CD8-positive, alpha-beta memory T cell (primary cell): ENCODE measurements at regions not wholly inside any gene's neighbourhood (a gene's known extent, or its start where the extent isn't known, plus 50 kb on each side); places are given as distances from the start of the nearest gene placed in this dataset.

Experiments
- CTCF ChIA-PET: fragments of 350-600 bp; sonication (Branson Sonifier 250); formaldehyde crosslinking; loops from one replicate; lab custom pipeline; 2021; ENCODE audit warnings: antibody characterized with exemption; lab: Charles Lee
- POLR2A ChIA-PET: fragments of 350-600 bp; sonication (Branson Sonifier 250); formaldehyde crosslinking; loops from one replicate; lab custom pipeline; 2021; ENCODE audit warnings: antibody characterized with exemption; lab: Charles Lee
- DNase-seq, 5 donors: peaks; one replicate each; pipeline versions ENCODE4 v3.0.0 to v3.0.0-alpha.2; 2020 to 2022; ENCODE audit warnings: mixed read lengths in 1 of 5
- H3K27ac ChIP-seq: one replicate; pipeline ENCODE4 v1.7.0; 2013; ENCODE audit warnings: low read depth, mild to moderate bottlenecking, low read length, moderate library complexity
- H3K27me3 ChIP-seq: 2 replicates; pipeline ENCODE4 v1.7.0; 2013; ENCODE audit warnings: low read length, mild to moderate bottlenecking; ENCODE audit not compliant: insufficient read depth, poor library complexity, severe bottlenecking
- H3K36me3 ChIP-seq: 2 replicates; pipeline ENCODE4 v1.7.0; 2013; ENCODE audit warnings: mild to moderate bottlenecking, low read length, moderate library complexity; ENCODE audit not compliant: insufficient read depth
- H3K4me1 ChIP-seq: 2 replicates; pipeline ENCODE4 v1.7.0; 2013; ENCODE audit warnings: mild to moderate bottlenecking, low read length, moderate library complexity; ENCODE audit not compliant: insufficient read depth
- H3K4me3 ChIP-seq: 2 replicates; pipeline ENCODE4 v1.7.0; 2013; ENCODE audit warnings: mild to moderate bottlenecking, low read length
- H3K9me3 ChIP-seq: 2 replicates; pipeline ENCODE4 v1.7.0; 2013; ENCODE audit warnings: mild to moderate bottlenecking, low read length
- H3K27ac Mint-ChIP-seq, 8 donors: one replicate each; pipeline ENCODE4 v1.8.0; 2020 to 2021; ENCODE audit warnings: mixed read lengths in 8 of 8, mild to moderate bottlenecking in 6 of 8, inconsistent platforms in 3 of 8, moderate library complexity in 3 of 8
- H3K27me3 Mint-ChIP-seq, 2 donors: one replicate each; pipeline ENCODE4 v1.8.0; 2020 to 2021; ENCODE audit warnings: mixed read lengths in 2 of 2, mild to moderate bottlenecking in 1 of 2, moderate library complexity in 1 of 2
- H3K36me3 Mint-ChIP-seq, 3 donors: one replicate each; pipeline ENCODE4 v1.8.0; 2020 to 2021; ENCODE audit warnings: mixed read lengths in 3 of 3, inconsistent platforms in 1 of 3, mild to moderate bottlenecking in 1 of 3
- H3K4me1 Mint-ChIP-seq, 3 donors: one replicate each; pipeline ENCODE4 v1.8.0; 2020 to 2021; ENCODE audit warnings: mixed read lengths in 3 of 3, inconsistent platforms in 1 of 3, mild to moderate bottlenecking in 1 of 3
- H3K4me3 Mint-ChIP-seq, 7 donors: one replicate each; pipeline ENCODE4 v1.8.0; 2020 to 2021; ENCODE audit warnings: mixed read lengths in 7 of 7, mild to moderate bottlenecking in 6 of 7, moderate library complexity in 4 of 7, inconsistent platforms in 2 of 7
- H3K9me3 Mint-ChIP-seq, 5 donors: one replicate each; pipeline ENCODE4 v1.8.0; 2020 to 2022; ENCODE audit warnings: mixed read lengths in 5 of 5, mild to moderate bottlenecking in 3 of 5, moderate library complexity in 2 of 5, inconsistent platforms in 1 of 5

- CTCF ChIA-PET = no interaction called here
- Mint-ChIP-seq H3K4me1 (no peaks in the 10 kb centered on the region), H3K27ac (no peak overlapping the region), H3K4me3 (no peak overlapping the region), H3K36me3 (no peaks in the 10 kb centered on the region), H3K9me3 (peaks cover 3 to 15% (median 6%) of the 10 kb centered on the region in 5 donors), H3K27me3 (no peaks in the 10 kb centered on the region)
- DNase-seq = no peak
- POLR2A ChIA-PET = no interaction called here
- H3K27me3 ChIP-seq = no peaks in the 10 kb centered on the region
- H3K9me3 ChIP-seq = no peaks in the 10 kb centered on the region
- no peak overlapping the region for H3K4me3 ChIP-seq
- H3K27ac ChIP-seq = no peak overlapping the region
- no peaks in the 10 kb centered on the region for H3K4me1 ChIP-seq
- H3K36me3 ChIP-seq = no peaks in the 10 kb centered on the region
These were observed 1505.8 kb upstream of the SPRY2 start for GRCh38 chr13:81846771-81847170.

- Mint-ChIP-seq H3K4me1 (no peaks in the 10 kb centered on the region), H3K4me3 (no peak overlapping the region), H3K27me3 (no peaks in the 10 kb centered on the region), H3K9me3 (peaks cover 0 to 27% (median 3%) of the 10 kb centered on the region in 5 donors), H3K27ac (no peak overlapping the region), H3K36me3 (no peaks in the 10 kb centered on the region)
- no peaks in the 10 kb centered on the region for H3K9me3 ChIP-seq
- ChIA-PET POLR2A (no interaction called here), CTCF (no interaction called here)
- no peaks in the 10 kb centered on the region for H3K27me3 ChIP-seq
- no peak for DNase-seq
- H3K4me3 ChIP-seq = no peak overlapping the region
- H3K27ac ChIP-seq = no peak overlapping the region
- no peaks in the 10 kb centered on the region for H3K4me1 ChIP-seq
- no peaks in the 10 kb centered on the region for H3K36me3 ChIP-seq
These were observed 1480.3 kb upstream of the SPRY2 start for GRCh38 chr13:81821259-81821658.

- no peaks in the 10 kb centered on the region for H3K27me3 Mint-ChIP-seq
- no peaks in the 10 kb centered on the region for H3K36me3 ChIP-seq
- POLR2A ChIA-PET = no interaction called here
- no peak overlapping the region for H3K4me3 Mint-ChIP-seq
- H3K27ac ChIP-seq = no peak overlapping the region
- no peaks in the 10 kb centered on the region for H3K36me3 Mint-ChIP-seq
- no peaks in the 10 kb centered on the region for H3K4me1 Mint-ChIP-seq
- no peak for DNase-seq
- no peaks in the 10 kb centered on the region for H3K27me3 ChIP-seq
- CTCF ChIA-PET = no interaction called here
- no peaks in the 10 kb centered on the region for H3K9me3 ChIP-seq
- H3K9me3 Mint-ChIP-seq = peaks cover 0 to 6% (median 3%) of the 10 kb centered on the region in 5 donors
- no peak overlapping the region for H3K4me3 ChIP-seq
- H3K27ac Mint-ChIP-seq = no peak overlapping the region
- H3K4me1 ChIP-seq = no peaks in the 10 kb centered on the region
These were observed 1459.5 kb upstream of the SPRY2 start for GRCh38 chr13:81800433-81800832.

DNA sequence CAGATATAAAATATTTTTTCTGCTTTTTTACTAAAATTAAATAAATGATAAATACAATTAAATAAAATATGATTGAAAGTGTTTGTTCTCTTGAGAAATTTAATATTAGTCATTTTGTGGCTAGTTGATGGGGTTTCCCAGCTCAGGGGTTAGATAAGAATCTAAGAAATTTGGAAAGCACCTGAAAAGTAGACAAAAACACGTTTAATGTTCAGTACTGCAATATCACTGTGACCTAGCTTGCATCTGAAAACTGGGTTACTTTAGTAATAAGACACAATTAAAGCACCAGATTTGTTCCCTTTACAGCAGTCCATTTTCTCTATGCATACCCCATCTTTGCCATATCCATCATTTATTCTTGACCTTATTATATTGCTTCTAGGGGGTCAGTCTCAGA lies 1454.8 kb upstream of the SPRY2 start:
- CTCF ChIA-PET = no interaction called here
- POLR2A ChIA-PET = no interaction called here
- Mint-ChIP-seq H3K4me3 (no peak overlapping the region), H3K9me3 (peaks cover 0 to 8% (median 1%) of the 10 kb centered on the region in 5 donors), H3K27ac (no peak overlapping the region), H3K4me1 (no peaks in the 10 kb centered on the region), H3K36me3 (no peaks in the 10 kb centered on the region), H3K27me3 (no peaks in the 10 kb centered on the region)
- Histone ChIP-seq H3K27me3 (no peaks in the 10 kb centered on the region), H3K9me3 (no peaks in the 10 kb centered on the region), H3K36me3 (no peaks in the 10 kb centered on the region), H3K4me3 (no peak overlapping the region), H3K4me1 (no peaks in the 10 kb centered on the region), H3K27ac (no peak overlapping the region)
- DNase-seq = no peak

- Mint-ChIP-seq H3K27me3 (no peaks in the 10 kb centered on the region), H3K9me3 (peaks cover 0 to 11% (median 3%) of the 10 kb centered on the region in 5 donors), H3K27ac (no peak overlapping the region), H3K4me3 (no peak overlapping the region), H3K36me3 (no peaks in the 10 kb centered on the region), H3K4me1 (no peaks in the 10 kb centered on the region)
- H3K36me3 ChIP-seq = no peaks in the 10 kb centered on the region
- CTCF ChIA-PET = no interaction called here
- no peak overlapping the region for H3K27ac ChIP-seq
- no peak overlapping the region for H3K4me3 ChIP-seq
- no peak for DNase-seq
- H3K27me3 ChIP-seq = no peaks in the 10 kb centered on the region
- POLR2A ChIA-PET = no interaction called here
- no peaks in the 10 kb centered on the region for H3K9me3 ChIP-seq
- H3K4me1 ChIP-seq = no peaks in the 10 kb centered on the region
These were observed 1450.7 kb upstream of the SPRY2 start for GRCh38 chr13:81791641-81792040.

GRCh38 chr13:81781471-81781870 lies 1440.5 kb upstream of the SPRY2 start:
- Mint-ChIP-seq H3K9me3 (peaks cover 2 to 12% (median 4%) of the 10 kb centered on the region in 5 donors), H3K36me3 (no peaks in the 10 kb centered on the region), H3K27ac (no peak overlapping the region), H3K4me3 (no peak overlapping the region), H3K4me1 (no peaks in the 10 kb centered on the region), H3K27me3 (no peaks in the 10 kb centered on the region)
- Histone ChIP-seq H3K27me3 (no peaks in the 10 kb centered on the region), H3K36me3 (no peaks in the 10 kb centered on the region), H3K9me3 (no peaks in the 10 kb centered on the region), H3K27ac (no peak overlapping the region), H3K4me1 (no peaks in the 10 kb centered on the region), H3K4me3 (no peak overlapping the region)
- ChIA-PET CTCF (no interaction called here), POLR2A (no interaction called here)
- no peak for DNase-seq

DNA sequence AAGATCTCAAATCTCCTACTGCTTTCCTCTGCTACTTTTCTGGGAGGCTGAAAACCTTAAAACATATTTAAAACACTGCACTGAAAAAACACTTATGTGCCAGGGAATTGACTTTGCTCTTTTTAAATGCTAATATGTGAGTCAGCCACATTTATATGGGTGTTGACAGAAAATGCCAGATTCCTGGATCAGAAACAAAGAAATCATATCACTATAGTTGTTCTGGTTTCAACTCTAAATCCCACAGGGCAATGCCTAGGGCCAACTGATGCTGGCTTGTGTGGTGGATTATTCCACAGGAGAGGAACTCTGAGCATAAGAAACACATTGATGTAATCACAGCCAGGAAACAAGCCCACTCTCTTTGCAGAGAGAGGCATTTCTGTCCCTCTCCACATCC lies 1439.0 kb upstream of the SPRY2 start:
- H3K36me3 ChIP-seq = no peaks in the 10 kb centered on the region
- DNase-seq = no peak
- no peaks in the 10 kb centered on the region for H3K27me3 ChIP-seq
- Mint-ChIP-seq H3K36me3 (no peaks in the 10 kb centered on the region), H3K4me1 (no peaks in the 10 kb centered on the region), H3K4me3 (no peak overlapping the region), H3K27me3 (no peaks in the 10 kb centered on the region), H3K27ac (no peak overlapping the region), H3K9me3 (peaks cover 0 to 8% (median 4%) of the 10 kb centered on the region in 5 donors)
- ChIA-PET CTCF (no interaction called here), POLR2A (no interaction called here)
- no peak overlapping the region for H3K27ac ChIP-seq
- no peaks in the 10 kb centered on the region for H3K4me1 ChIP-seq
- H3K9me3 ChIP-seq = no peaks in the 10 kb centered on the region
- H3K4me3 ChIP-seq = no peak overlapping the region

DNA sequence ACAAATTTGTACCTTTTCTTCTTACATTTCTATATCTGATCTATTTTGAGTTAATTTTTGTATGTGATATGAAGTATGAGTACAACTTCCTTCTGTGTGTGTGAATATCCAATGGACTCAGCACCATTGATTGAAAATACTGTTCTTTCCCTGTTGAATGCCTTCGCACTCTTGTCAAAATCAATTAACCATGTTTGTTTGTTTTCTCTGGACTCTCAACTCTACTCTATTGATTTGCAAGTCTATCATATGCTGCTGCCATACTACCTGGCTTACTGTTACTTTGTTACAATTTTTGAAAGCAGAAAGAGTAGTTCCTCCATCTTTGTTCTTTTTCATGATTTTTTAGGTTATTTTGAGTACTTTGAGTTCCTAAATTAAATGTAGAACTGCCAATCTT lies 1437.4 kb upstream of the SPRY2 start:
- POLR2A ChIA-PET = no interaction called here
- Mint-ChIP-seq H3K27ac (no peak overlapping the region), H3K27me3 (no peaks in the 10 kb centered on the region), H3K4me3 (no peak overlapping the region), H3K36me3 (no peaks in the 10 kb centered on the region), H3K4me1 (no peaks in the 10 kb centered on the region), H3K9me3 (peaks cover 2 to 10% (median 3%) of the 10 kb centered on the region in 5 donors)
- H3K9me3 ChIP-seq = no peaks in the 10 kb centered on the region
- no peaks in the 10 kb centered on the region for H3K36me3 ChIP-seq
- DNase-seq = no peak
- no peak overlapping the region for H3K27ac ChIP-seq
- H3K27me3 ChIP-seq = no peaks in the 10 kb centered on the region
- CTCF ChIA-PET = no interaction called here
- no peak overlapping the region for H3K4me3 ChIP-seq
- H3K4me1 ChIP-seq = no peaks in the 10 kb centered on the region

DNA sequence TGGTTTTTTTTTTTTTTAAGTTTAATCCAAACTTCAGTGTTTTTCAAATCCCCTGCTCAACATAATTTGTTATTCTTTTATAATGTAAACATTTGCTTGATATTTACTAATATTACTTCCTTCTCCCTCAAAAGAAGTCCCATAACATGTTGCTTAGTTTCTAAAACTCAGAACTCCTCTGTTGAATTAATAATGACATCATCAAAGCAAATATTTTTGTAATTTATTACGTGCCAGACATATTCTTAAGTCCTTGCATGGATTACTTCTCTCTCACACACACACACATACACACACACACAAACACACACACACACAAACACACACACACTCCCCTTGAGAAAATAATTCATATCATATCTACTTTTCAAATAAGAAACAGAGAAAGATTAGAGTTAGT lies 1432.3 kb upstream of the SPRY2 start:
- ChIA-PET CTCF (no interaction called here), POLR2A (no interaction called here)
- DNase-seq = no peak
- Histone ChIP-seq H3K27ac (no peak overlapping the region), H3K9me3 (no peaks in the 10 kb centered on the region), H3K4me3 (no peak overlapping the region), H3K36me3 (no peaks in the 10 kb centered on the region), H3K27me3 (no peaks in the 10 kb centered on the region), H3K4me1 (no peaks in the 10 kb centered on the region)
- Mint-ChIP-seq H3K4me3 (no peak overlapping the region), H3K36me3 (no peaks in the 10 kb centered on the region), H3K27me3 (no peaks in the 10 kb centered on the region), H3K4me1 (no peaks in the 10 kb centered on the region), H3K9me3 (peaks cover 2 to 12% (median 5%) of the 10 kb centered on the region in 5 donors), H3K27ac (no peak overlapping the region)
